PFSK-1 (cell line): ENCODE measurements at regions not wholly inside any gene's neighbourhood (a gene's known extent, or its start where the extent isn't known, plus 50 kb on each side); places are given as distances from the start of the nearest gene placed in this dataset.

Experiments used
- FOXP2 ChIP-seq: optimal IDR thresholded peaks from 2 replicates; pipeline ENCODE3; 2011; ENCODE audit warnings: borderline replicate concordance, control low read depth, inconsistent platforms; ENCODE audit not compliant: insufficient read depth; ENCODE audit errors: extremely low read length, extremely low read depth
- POLR2AphosphoS5 ChIP-seq: IDR thresholded peaks from 2 replicates; pipeline ENCODE4 v1.6.1; 2012; ENCODE audit warnings: low read depth, mild to moderate bottlenecking, control low read depth, low read length, moderate library complexity
- SIN3A ChIP-seq: IDR thresholded peaks from 2 replicates; pipeline ENCODE4 v1.6.1; 2012; ENCODE audit warnings: mild to moderate bottlenecking, low read length, moderate library complexity, borderline replicate concordance; ENCODE audit not compliant: insufficient read depth
- TAF1 ChIP-seq: IDR thresholded peaks from 2 replicates; pipeline ENCODE4 v1.6.1; 2012; ENCODE audit warnings: low read length, control low read depth, borderline replicate concordance; ENCODE audit not compliant: insufficient read depth
- TF ChIP-seq, protein P1 (sequence below), 2 experiments: IDR thresholded peaks; 2 replicates each; pipeline versions ENCODE4 v1.6.1 to v1.8.0; 2011 to 2012; ENCODE audit warnings: low read depth in 2 of 2, low read length in 2 of 2, control low read depth in 1 of 2, inconsistent platforms in 1 of 2, mild to moderate bottlenecking in 1 of 2, moderate library complexity in 1 of 2; ENCODE audit not compliant: insufficient read depth in 1 of 2

DNA sequence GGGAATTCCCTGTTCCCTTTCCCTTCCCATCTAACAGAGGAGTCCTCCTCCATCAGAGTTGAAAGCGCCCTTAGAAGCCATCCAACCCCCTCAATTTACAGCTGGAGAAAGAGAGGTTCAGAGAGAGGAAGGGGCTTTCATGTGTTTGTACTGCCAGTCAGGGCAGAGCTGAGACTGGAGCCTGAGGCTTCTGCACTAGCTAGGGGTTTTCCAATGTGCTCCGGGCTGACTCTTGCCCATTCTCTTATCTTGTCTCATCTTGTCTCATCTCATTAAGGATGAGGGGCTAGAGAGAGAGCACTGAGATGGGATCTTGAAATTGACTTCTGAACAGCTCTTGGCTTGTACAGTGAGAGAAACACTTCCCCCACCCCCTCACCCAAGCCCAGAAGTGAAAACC lies 67.4 kb upstream of the SHB start:
- TF ChIP-seq SIN3A: no peak
- TF ChIP-seq TAF1: no peak
- TF ChIP-seq, protein P1, sequence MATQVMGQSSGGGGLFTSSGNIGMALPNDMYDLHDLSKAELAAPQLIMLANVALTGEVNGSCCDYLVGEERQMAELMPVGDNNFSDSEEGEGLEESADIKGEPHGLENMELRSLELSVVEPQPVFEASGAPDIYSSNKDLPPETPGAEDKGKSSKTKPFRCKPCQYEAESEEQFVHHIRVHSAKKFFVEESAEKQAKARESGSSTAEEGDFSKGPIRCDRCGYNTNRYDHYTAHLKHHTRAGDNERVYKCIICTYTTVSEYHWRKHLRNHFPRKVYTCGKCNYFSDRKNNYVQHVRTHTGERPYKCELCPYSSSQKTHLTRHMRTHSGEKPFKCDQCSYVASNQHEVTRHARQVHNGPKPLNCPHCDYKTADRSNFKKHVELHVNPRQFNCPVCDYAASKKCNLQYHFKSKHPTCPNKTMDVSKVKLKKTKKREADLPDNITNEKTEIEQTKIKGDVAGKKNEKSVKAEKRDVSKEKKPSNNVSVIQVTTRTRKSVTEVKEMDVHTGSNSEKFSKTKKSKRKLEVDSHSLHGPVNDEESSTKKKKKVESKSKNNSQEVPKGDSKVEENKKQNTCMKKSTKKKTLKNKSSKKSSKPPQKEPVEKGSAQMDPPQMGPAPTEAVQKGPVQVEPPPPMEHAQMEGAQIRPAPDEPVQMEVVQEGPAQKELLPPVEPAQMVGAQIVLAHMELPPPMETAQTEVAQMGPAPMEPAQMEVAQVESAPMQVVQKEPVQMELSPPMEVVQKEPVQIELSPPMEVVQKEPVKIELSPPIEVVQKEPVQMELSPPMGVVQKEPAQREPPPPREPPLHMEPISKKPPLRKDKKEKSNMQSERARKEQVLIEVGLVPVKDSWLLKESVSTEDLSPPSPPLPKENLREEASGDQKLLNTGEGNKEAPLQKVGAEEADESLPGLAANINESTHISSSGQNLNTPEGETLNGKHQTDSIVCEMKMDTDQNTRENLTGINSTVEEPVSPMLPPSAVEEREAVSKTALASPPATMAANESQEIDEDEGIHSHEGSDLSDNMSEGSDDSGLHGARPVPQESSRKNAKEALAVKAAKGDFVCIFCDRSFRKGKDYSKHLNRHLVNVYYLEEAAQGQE (IDR thresholded peaks at IDR 0.05; ENCODE audit: insufficient read depth in 1 of 2, low read depth in 2 of 2, low read length in 2 of 2): no peak
- no peak for TF ChIP-seq POLR2AphosphoS5
- no peak for TF ChIP-seq FOXP2
